Effector memory CD8-positive, alpha-beta T cell (primary cell): ENCODE measurements at regions not wholly inside any gene's neighbourhood (a gene's known extent, or its start where the extent isn't known, plus 50 kb on each side); places are given as distances from the start of the nearest gene placed in this dataset.

Source experiments
- ATAC-seq: fragments of 150-1000 bp; cut with Tn5 transposase; replicated peaks from 2 replicates; pipeline ENCODE4 v1.10.0; 2021; ENCODE audit warnings: mild to moderate bottlenecking, moderate library complexity
- DNase-seq, 3 experiments: peaks; one replicate each; pipeline ENCODE4 v3.0.0; 2021
- H3K27ac Mint-ChIP-seq, 2 donors: one replicate each; pipeline ENCODE4 v1.8.0; 2022; ENCODE audit warnings: mild to moderate bottlenecking in 2 of 2, mixed read lengths in 2 of 2, moderate library complexity in 2 of 2
- H3K27me3 Mint-ChIP-seq, 2 donors: one replicate each; pipeline ENCODE4 v1.8.0; 2022; ENCODE audit warnings: mixed read lengths in 2 of 2
- H3K36me3 Mint-ChIP-seq: one replicate; pipeline ENCODE4 v1.8.0; 2022; ENCODE audit warnings: mild to moderate bottlenecking, moderate library complexity, mixed read lengths; ENCODE audit not compliant: insufficient read depth
- H3K4me1 Mint-ChIP-seq, 2 donors: one replicate each; pipeline ENCODE4 v1.8.0; 2022; ENCODE audit warnings: low read depth in 2 of 2, mixed read lengths in 2 of 2
- H3K4me3 Mint-ChIP-seq, 2 donors: one replicate each; pipeline ENCODE4 v1.8.0; 2022; ENCODE audit warnings: mild to moderate bottlenecking in 2 of 2, mixed read lengths in 2 of 2, moderate library complexity in 2 of 2
- H3K9me3 Mint-ChIP-seq, 2 donors: one replicate each; pipeline ENCODE4 v1.8.0; 2022; ENCODE audit warnings: mixed read lengths in 2 of 2

- ATAC-seq (no peak), DNase-seq (no peak)
- Mint-ChIP-seq H3K27ac (no peak overlapping the region), H3K27me3 (no peaks in the 10 kb centered on the region), H3K36me3 (no peaks in the 10 kb centered on the region), H3K4me3 (no peak overlapping the region), H3K4me1 (no peaks in the 10 kb centered on the region), H3K9me3 (peaks cover 8 to 15% of the 10 kb centered on the region in 2 donors)
Observed at GRCh38 chr12:82203086-82203485, 155.1 kb downstream of the CCDC59 start.

- H3K4me1 Mint-ChIP-seq = no peaks in the 10 kb centered on the region
- peaks cover 7 to 11% of the 10 kb centered on the region in 2 donors for H3K9me3 Mint-ChIP-seq
- no peak for DNase-seq
- H3K4me3 Mint-ChIP-seq = no peak overlapping the region
- no peaks in the 10 kb centered on the region for H3K36me3 Mint-ChIP-seq
- ATAC-seq = no peak
- no peaks in the 10 kb centered on the region for H3K27me3 Mint-ChIP-seq
- no peak overlapping the region for H3K27ac Mint-ChIP-seq
Observed at GRCh38 chr12:82187595-82187994, 170.6 kb downstream of the CCDC59 start.

GRCh38 chr12:82187011-82187410 is 171.2 kb downstream of the CCDC59 start:
- peaks cover 7 to 11% of the 10 kb centered on the region in 2 donors for H3K9me3 Mint-ChIP-seq
- no peaks in the 10 kb centered on the region for H3K27me3 Mint-ChIP-seq
- H3K4me1 Mint-ChIP-seq = no peaks in the 10 kb centered on the region
- no peak for ATAC-seq
- no peaks in the 10 kb centered on the region for H3K36me3 Mint-ChIP-seq
- no peak for DNase-seq
- H3K4me3 Mint-ChIP-seq = no peak overlapping the region
- H3K27ac Mint-ChIP-seq = no peak overlapping the region

- no peak overlapping the region for H3K4me3 Mint-ChIP-seq
- ATAC-seq (no peak), DNase-seq (no peak)
- H3K4me1 Mint-ChIP-seq = no peaks in the 10 kb centered on the region
- no peaks in the 10 kb centered on the region for H3K27me3 Mint-ChIP-seq
- no peak overlapping the region for H3K27ac Mint-ChIP-seq
- no peaks in the 10 kb centered on the region for H3K36me3 Mint-ChIP-seq
- peaks cover 7 to 11% of the 10 kb centered on the region in 2 donors for H3K9me3 Mint-ChIP-seq
Observed at GRCh38 chr12:82186282-82186681, 171.9 kb downstream of the CCDC59 start.

GRCh38 chr12:82184844-82185243 is 173.3 kb downstream of the CCDC59 start:
- H3K4me3 Mint-ChIP-seq = no peak overlapping the region
- H3K27ac Mint-ChIP-seq = no peak overlapping the region
- no peaks in the 10 kb centered on the region for H3K36me3 Mint-ChIP-seq
- no peaks in the 10 kb centered on the region for H3K27me3 Mint-ChIP-seq
- H3K9me3 Mint-ChIP-seq = peaks cover 7 to 11% of the 10 kb centered on the region in 2 donors
- ATAC-seq (no peak), DNase-seq (no peak)
- no peaks in the 10 kb centered on the region for H3K4me1 Mint-ChIP-seq

GRCh38 chr12:82182601-82183190 is 175.5 kb downstream of the CCDC59 start:
- H3K4me1 Mint-ChIP-seq = no peaks in the 10 kb centered on the region
- H3K9me3 Mint-ChIP-seq = peaks cover 5 to 6% of the 10 kb centered on the region in 2 donors
- no peak for DNase-seq
- no peak overlapping the region for H3K4me3 Mint-ChIP-seq
- H3K27ac Mint-ChIP-seq = no peak overlapping the region
- ATAC-seq = no peak
- H3K27me3 Mint-ChIP-seq = no peaks in the 10 kb centered on the region
- H3K36me3 Mint-ChIP-seq = no peaks in the 10 kb centered on the region

- H3K9me3 Mint-ChIP-seq = peaks cover 0 to 3% of the 10 kb centered on the region in 2 donors
- no peaks in the 10 kb centered on the region for H3K27me3 Mint-ChIP-seq
- DNase-seq (no peak), ATAC-seq (no peak)
- H3K36me3 Mint-ChIP-seq = no peaks in the 10 kb centered on the region
- H3K4me1 Mint-ChIP-seq = no peaks in the 10 kb centered on the region
- no peak overlapping the region for H3K27ac Mint-ChIP-seq
- H3K4me3 Mint-ChIP-seq = no peak overlapping the region
Observed at GRCh38 chr12:82176761-82177490, 181.3 kb downstream of the CCDC59 start.

- H3K9me3 Mint-ChIP-seq = peaks cover 0 to 4% of the 10 kb centered on the region in 2 donors
- H3K4me1 Mint-ChIP-seq = no peaks in the 10 kb centered on the region
- ATAC-seq = no peak
- H3K4me3 Mint-ChIP-seq = no peak overlapping the region
- no peaks in the 10 kb centered on the region for H3K27me3 Mint-ChIP-seq
- no peak overlapping the region for H3K27ac Mint-ChIP-seq
- no peak for DNase-seq
- no peaks in the 10 kb centered on the region for H3K36me3 Mint-ChIP-seq
Observed at GRCh38 chr12:82176026-82176425, 182.2 kb downstream of the CCDC59 start.

GRCh38 chr12:82174936-82175335 is 183.3 kb downstream of the CCDC59 start:
- Mint-ChIP-seq H3K27ac (no peak overlapping the region), H3K36me3 (no peaks in the 10 kb centered on the region)

GRCh38 chr12:82174383-82174782 is 183.8 kb downstream of the CCDC59 start:
- peaks cover 0 to 4% of the 10 kb centered on the region in 2 donors for H3K9me3 Mint-ChIP-seq
- no peaks in the 10 kb centered on the region for H3K36me3 Mint-ChIP-seq
- DNase-seq = no peak
- H3K4me3 Mint-ChIP-seq = no peak overlapping the region
- H3K4me1 Mint-ChIP-seq = no peaks in the 10 kb centered on the region
- no peak overlapping the region for H3K27ac Mint-ChIP-seq
- no peaks in the 10 kb centered on the region for H3K27me3 Mint-ChIP-seq
- no peak for ATAC-seq

More at GRCh38 chr12:82174936-82175335, 183.3 kb downstream of the CCDC59 start:
- H3K27me3 Mint-ChIP-seq = no peaks in the 10 kb centered on the region
- H3K4me1 Mint-ChIP-seq = no peaks in the 10 kb centered on the region
- ATAC-seq (no peak), DNase-seq (no peak)
- H3K9me3 Mint-ChIP-seq = peaks cover 0 to 4% of the 10 kb centered on the region in 2 donors
- no peak overlapping the region for H3K4me3 Mint-ChIP-seq

- Mint-ChIP-seq H3K9me3 (peaks cover 4 to 6% of the 10 kb centered on the region in 2 donors), H3K27ac (no peak overlapping the region), H3K4me1 (no peaks in the 10 kb centered on the region), H3K4me3 (no peak overlapping the region), H3K36me3 (no peaks in the 10 kb centered on the region), H3K27me3 (no peaks in the 10 kb centered on the region)
- DNase-seq = no peak
- ATAC-seq = no peak
Observed at GRCh38 chr12:82149045-82149444, 209.1 kb downstream of the CCDC59 start.

GRCh38 chr12:82146740-82147139 is 211.4 kb downstream of the CCDC59 start:
- no peak overlapping the region for H3K4me3 Mint-ChIP-seq
- H3K4me1 Mint-ChIP-seq = no peaks in the 10 kb centered on the region
- H3K27ac Mint-ChIP-seq = no peak overlapping the region
- no peak for DNase-seq
- H3K27me3 Mint-ChIP-seq = no peaks in the 10 kb centered on the region
- peaks cover 0 to 6% of the 10 kb centered on the region in 2 donors for H3K9me3 Mint-ChIP-seq
- ATAC-seq = no peak
- H3K36me3 Mint-ChIP-seq = no peaks in the 10 kb centered on the region

- no peak overlapping the region for H3K4me3 Mint-ChIP-seq
- no peaks in the 10 kb centered on the region for H3K36me3 Mint-ChIP-seq
- no peaks in the 10 kb centered on the region for H3K4me1 Mint-ChIP-seq
- DNase-seq = no peak
- H3K27ac Mint-ChIP-seq = no peak overlapping the region
- H3K27me3 Mint-ChIP-seq = no peaks in the 10 kb centered on the region
- H3K9me3 Mint-ChIP-seq = peaks cover 0 to 9% of the 10 kb centered on the region in 2 donors
- ATAC-seq = no peak
Observed at GRCh38 chr12:82144505-82144904, 213.7 kb downstream of the CCDC59 start.

- ATAC-seq = no peak
- Mint-ChIP-seq H3K36me3 (no peaks in the 10 kb centered on the region), H3K27me3 (no peaks in the 10 kb centered on the region), H3K4me1 (no peaks in the 10 kb centered on the region), H3K9me3 (peaks cover 0 to 1% of the 10 kb centered on the region in 2 donors), H3K4me3 (no peak overlapping the region), H3K27ac (no peak overlapping the region)
- DNase-seq = no peak
Observed at GRCh38 chr12:82132390-82132789, 225.8 kb downstream of the CCDC59 start.
